ENCODE measurements at regions not wholly inside any gene's neighbourhood (a gene's known extent, or its start where the extent isn't known, plus 50 kb on each side); places are given as distances from the start of the nearest gene placed in this dataset.

GRCh38 chr3:40827942-40828688, 303.4 kb downstream of the ZNF621 start:
- DNase-seq, result no peak

DNA sequence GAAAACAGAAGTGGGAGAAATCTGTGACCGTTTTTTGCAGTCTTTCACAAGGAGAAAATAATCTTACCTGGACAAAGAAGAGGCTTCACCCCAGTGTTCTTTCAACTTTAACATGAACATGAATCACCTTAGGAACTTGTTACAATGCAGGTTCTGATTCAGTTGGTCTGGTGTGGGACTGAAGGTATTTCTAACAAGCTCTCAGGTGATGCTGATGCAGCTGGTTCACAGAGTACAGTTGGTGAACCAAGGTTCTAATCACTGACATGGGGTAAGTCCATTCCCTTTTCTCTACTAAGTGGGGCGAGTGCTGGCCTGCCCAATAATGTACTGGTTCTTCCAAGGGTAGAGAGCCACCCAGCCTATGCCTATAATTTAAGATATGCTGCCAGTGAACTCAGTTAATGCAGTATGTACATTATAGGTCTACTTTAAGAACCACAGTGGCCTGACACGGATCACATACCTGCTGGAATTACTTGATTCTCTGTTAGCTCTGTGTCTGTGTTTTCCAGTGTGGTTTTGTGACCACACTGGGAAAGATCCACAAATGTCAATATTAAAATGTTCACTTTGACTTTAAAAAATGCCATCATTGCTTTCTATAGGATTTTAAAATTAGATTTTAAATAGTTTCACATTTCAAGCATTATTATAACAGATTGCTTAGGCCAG, 304.1 kb downstream of the ZNF621 start:
- no peak for DNase-seq

GRCh38 chr3:40829876-40830275, 305.1 kb downstream of the ZNF621 start:
- no peak for DNase-seq

GRCh38 chr3:40837300-40837699, 312.5 kb downstream of the ZNF621 start:
- DNase-seq, result no peak

DNA sequence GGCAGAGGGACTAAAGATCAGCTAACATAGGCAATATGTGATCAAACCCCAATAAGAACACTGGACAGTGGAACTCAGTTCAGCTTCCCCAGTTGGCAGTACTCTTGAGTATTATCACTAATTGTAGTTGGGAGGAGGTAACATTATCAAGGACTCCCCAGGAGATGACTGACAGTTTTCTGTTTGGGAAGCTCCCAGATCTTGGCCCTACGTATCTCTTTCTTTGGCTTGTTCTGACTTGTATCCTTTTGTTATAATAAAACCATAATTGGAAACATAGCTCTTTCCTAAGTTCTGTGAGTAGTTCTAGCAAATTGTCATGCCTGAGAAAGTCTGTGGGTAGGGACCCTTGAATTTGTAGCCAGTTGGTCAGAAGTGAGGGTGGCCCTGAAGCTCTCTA, 316.4 kb downstream of the ZNF621 start:
- no peak for DNase-seq

DNA sequence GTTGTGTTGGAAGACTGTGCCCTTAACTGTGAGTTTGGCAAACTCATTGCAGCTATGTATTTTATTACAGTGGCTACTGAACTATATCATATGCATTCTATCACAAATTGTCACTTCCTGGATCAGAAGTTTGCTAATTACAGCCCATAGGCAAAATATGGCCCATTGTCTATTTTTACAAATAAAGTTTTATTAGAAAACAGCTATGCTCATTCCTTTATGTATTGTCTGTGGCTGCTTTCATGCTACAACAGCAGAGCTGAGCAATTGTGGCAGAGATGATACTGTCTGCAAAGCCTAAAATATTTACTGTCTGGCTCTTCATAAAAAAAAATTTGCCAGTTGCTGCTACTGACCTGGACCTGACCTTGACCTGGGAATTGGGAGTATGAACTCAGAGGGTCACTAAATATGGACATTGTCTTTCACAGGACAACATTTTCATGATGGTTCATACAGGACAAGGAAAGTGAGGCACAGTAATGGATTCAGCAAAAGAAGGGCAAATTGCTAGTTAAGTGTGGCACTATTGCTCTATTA, 316.9 kb downstream of the ZNF621 start:
- DNase-seq, result no peak

DNA sequence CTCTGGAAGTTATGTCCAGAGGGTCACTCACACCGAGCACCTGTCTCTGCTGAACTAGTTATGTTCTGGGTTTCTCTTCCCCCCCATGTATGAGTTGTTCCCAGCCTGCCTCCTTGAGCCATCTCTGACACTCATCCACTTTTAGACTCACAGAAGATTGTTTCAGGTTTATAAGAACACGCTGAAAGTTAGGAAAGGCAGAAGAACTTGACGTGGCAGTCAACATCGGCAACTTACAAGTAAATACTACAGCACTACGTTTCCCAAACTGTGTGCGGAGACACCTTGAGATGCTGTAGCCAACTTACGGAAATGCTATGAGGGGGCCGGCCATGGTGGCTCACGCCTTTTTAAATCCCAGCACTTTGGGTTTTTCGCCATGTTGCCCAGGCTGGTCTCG, 318.0 kb downstream of the ZNF621 start:
- DNase-seq, result no peak

DNA sequence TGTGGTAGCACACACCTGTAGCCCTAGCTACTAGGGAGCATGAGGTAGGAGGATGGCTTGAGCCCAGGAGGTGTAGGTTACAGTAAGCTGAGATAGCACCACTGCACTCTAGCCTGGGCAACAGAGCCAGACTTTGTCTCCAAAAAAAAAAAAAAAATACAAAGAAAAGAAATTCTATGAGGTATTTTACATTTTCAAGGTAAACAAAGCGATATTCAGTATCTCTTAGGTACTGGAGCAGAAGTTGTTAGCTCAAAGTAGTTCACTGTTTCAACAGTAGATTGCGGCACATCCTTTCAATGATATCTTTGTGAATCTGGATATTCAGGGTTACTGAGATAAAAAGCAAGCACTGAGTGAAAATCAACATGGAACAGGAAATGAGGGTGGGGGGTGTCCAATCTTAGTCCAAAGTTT, 318.5 kb downstream of the ZNF621 start:
- no peak for DNase-seq

- no peak for DNase-seq
These were observed 319.2 kb downstream of the ZNF621 start for GRCh38 chr3:40843851-40844548.

GRCh38 chr3:40844896-40845295, 320.1 kb downstream of the ZNF621 start:
- DNase-seq, result no peak

DNA sequence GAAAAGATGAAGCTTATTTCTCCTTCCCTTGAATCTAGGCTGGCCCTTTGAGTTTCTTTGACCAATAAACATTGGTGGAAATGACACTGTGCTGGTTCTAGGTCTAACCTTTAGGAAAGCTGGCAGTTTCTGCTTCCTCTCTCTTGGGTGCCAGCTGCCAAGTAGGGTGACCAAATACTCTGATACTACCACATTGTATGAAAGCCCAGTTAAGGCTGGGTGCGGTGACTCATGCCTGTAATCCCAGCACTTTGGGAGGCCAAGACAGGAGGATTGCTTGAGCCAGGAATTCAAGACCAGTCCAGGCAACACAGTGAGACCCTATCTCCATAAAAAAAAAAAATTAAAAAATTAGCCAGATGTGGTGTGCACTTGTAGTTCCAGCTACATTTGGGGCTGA, 320.7 kb downstream of the ZNF621 start:
- no peak for DNase-seq

DNA sequence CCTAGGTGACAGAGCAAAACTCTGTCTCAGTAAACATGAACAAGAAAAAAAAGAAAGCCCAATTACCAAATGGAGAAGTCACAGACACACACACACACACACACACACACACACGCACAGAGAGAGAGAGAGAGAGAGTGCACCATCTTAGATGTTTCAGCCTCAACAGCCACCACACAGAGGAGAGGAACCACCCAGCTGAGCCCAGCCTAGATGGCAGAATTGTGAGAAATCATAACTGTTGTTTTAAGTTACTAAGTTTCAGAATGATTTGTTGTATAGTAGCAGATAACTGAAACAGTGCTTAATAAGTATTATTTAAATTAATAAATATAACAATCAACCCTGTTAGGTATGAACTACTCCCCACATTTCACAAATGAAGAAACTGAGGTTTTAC, 321.2 kb downstream of the ZNF621 start:
- no peak for DNase-seq

GRCh38 chr3:40846451-40846850, 321.7 kb downstream of the ZNF621 start:
- no peak for DNase-seq

DNA sequence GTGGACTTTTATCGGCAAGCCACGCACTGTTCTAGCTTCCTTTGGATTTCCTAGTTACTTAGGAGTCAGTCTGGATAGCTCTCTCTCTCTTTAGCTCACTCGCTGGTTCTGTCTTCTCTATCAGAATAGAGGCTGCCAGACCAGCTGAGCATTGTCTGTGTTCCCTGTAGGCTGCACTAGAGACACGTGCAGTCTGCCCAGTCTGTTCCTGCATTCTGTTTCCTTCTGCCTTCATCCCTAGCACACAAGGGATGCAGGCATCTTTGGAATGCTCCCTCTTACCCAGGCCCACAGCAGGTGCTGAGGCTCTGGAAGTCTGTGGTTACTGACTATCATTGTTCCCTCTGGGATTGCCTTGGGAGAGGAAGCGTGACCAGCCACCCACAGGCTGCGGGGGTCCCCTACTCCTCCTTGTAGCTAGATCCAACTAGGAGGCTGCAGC, 322.8 kb downstream of the ZNF621 start:
- DNase-seq, result no peak

DNA sequence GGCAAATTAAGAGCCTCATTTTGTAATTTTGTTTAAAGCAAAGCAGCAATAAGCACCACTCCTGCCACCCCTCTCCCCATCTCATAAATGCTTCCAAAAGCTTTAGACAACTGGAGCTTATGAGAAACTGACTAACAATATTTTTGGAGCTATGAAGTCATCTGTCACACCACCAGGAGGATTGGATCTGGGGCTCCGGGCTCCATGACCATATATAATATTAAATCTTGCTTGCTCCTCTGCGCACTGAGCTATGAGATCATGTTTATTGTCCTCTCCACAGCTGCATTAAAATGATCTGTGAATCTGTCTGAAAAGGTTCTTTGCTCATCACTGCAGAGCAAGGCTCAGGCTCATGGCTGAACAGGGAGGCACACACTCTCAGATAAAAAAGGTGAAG, 323.7 kb downstream of the ZNF621 start:
- DNase-seq, result no peak

DNA sequence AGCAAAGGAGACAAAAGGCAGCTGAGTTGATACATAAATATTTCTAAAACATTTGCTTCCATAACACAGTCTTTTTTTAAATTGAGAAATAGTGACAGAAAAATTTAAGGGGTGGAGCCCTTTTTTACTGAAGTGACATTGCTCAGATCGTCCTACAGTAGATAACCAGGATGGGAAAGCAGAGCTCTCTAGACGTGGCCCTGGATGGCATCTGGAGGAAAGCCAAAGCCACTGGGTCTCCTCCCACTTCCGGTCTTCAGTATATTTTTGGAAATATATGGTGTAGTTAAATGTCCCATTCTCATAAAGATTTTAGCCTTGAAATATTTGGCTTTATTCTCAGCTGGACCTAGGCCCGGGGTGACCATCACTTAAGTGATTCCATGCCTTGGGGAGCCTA, 326.1 kb downstream of the ZNF621 start:
- DNase-seq, result no peak

- DNase-seq, result no peak
These were observed 327.1 kb downstream of the ZNF621 start for GRCh38 chr3:40851836-40852235.

- no peak for DNase-seq
These were observed 328.0 kb downstream of the ZNF621 start for GRCh38 chr3:40852712-40853111.

GRCh38 chr3:40853474-40853873, 328.7 kb downstream of the ZNF621 start:
- DNase-seq, result no peak

- DNase-seq, result no peak
These were observed 331.1 kb downstream of the ZNF621 start for GRCh38 chr3:40855871-40856270.

GRCh38 chr3:40858364-40859115, 333.8 kb downstream of the ZNF621 start:
- DNase-seq, result no peak

DNA sequence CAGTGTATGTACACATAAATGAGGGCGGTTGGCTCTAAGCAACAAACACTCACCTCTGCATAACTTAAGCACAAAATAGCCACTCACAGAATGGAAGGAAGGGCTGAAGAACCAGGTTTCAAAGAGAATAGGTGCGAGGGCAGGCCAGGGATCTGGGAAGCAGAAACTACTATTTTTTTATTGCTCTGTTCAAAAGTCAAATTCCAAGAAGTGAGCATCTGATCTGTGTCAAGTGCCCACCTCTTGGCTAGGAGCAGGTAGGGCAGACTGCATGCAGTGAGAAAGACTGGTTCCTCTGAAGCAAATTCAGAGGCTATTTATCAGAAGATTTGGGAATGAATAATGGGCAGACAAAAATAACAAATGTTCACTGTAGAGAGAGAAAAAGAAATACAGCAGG, 336.4 kb upstream of the CTNNB1 start:
- DNase-seq, result no peak
